Hepatocyte (in vitro differentiated cells): ENCODE measurements at regions not wholly inside any gene's neighbourhood (a gene's known extent, or its start where the extent isn't known, plus 50 kb on each side); places are given as distances from the start of the nearest gene placed in this dataset.

Experiments
- DNase-seq: peaks from one replicate; pipeline ENCODE4 v3.0.0-alpha.2; 2016; ENCODE audit warnings: low spot score
- H2AFZ ChIP-seq: fragments of 200-600 bp; sonication (generic); 2 replicates; pipeline ENCODE4 v1.6.0; 2016; ENCODE audit warnings: antibody characterized with exemption, mild to moderate bottlenecking
- H3K27ac ChIP-seq: fragments of 200-600 bp; sonication (generic); 2 replicates; pipeline ENCODE4 v1.5.1; 2016; ENCODE audit warnings: mild to moderate bottlenecking
- H3K27me3 ChIP-seq: fragments of 200-600 bp; sonication (generic); 2 replicates; pipeline ENCODE4 v1.6.1; 2016
- H3K36me3 ChIP-seq: fragments of 200-600 bp; sonication (generic); replicated peaks from 2 replicates; pipeline ENCODE4 v1.5.1; 2016; ENCODE audit warnings: low read depth; ENCODE audit not compliant: insufficient read depth
- H3K4me1 ChIP-seq: fragments of 200-600 bp; sonication (generic); 2 replicates; pipeline ENCODE4 v1.5.1; 2016; ENCODE audit warnings: mild to moderate bottlenecking, moderate library complexity; ENCODE audit not compliant: insufficient read depth
- H3K4me2 ChIP-seq: fragments of 200-600 bp; sonication (generic); 2 replicates; pipeline ENCODE4 v1.6.0; 2016
- H3K4me3 ChIP-seq: fragments of 200-600 bp; sonication (generic); 2 replicates; pipeline ENCODE4 v1.5.1; 2016; ENCODE audit warnings: mild to moderate bottlenecking
- H3K79me2 ChIP-seq: fragments of 200-600 bp; sonication (generic); 2 replicates; pipeline ENCODE4 v1.6.0; 2017; ENCODE audit warnings: mild to moderate bottlenecking
- H3K9me2 ChIP-seq: fragments of 200-600 bp; sonication (generic); replicated peaks from 2 replicates; pipeline ENCODE4 v1.6.0; 2017; ENCODE audit warnings: mild to moderate bottlenecking; ENCODE audit not compliant: insufficient read depth
- H3K9me3 ChIP-seq: fragments of 200-600 bp; sonication (generic); 2 replicates; pipeline ENCODE4 v1.5.1; 2016; ENCODE audit warnings: low read depth, mild to moderate bottlenecking
- H4K20me1 ChIP-seq: fragments of 200-600 bp; sonication (generic); 2 replicates; pipeline ENCODE4 v1.6.0; 2016; ENCODE audit warnings: mild to moderate bottlenecking; ENCODE audit not compliant: insufficient read depth, poor library complexity, severe bottlenecking
- EZH2 ChIP-seq: fragments of 200-600 bp; sonication (generic); IDR thresholded peaks from 2 replicates; pipeline ENCODE4 v1.6.1; 2016; ENCODE audit warnings: antibody characterized with exemption, mild to moderate bottlenecking, borderline replicate concordance
- EZH2phosphoT487 ChIP-seq: fragments of 200-600 bp; sonication (generic); IDR thresholded peaks from one replicate; pipeline ENCODE4 v1.6.1; 2018; ENCODE audit warnings: antibody characterized with exemption, mild to moderate bottlenecking, low read depth, moderate library complexity; ENCODE audit not compliant: unreplicated experiment, severe bottlenecking
- WGBS: methylation state at CpG from one replicate; pipeline ENCODE4 v1.1.6; 2016; ENCODE audit warnings: low lambda C conversion rate; ENCODE audit errors: missing lambda C conversion rate; 5-methylcytosine and 5-hydroxymethylcytosine counted together
- TF ChIP-seq, protein P1 (sequence below): fragments of 200-600 bp; sonication (generic); IDR thresholded peaks from 2 replicates; pipeline ENCODE4 v1.5.1; 2016; ENCODE audit warnings: antibody characterized with exemption, mild to moderate bottlenecking; ENCODE audit not compliant: poor library complexity

DNA sequence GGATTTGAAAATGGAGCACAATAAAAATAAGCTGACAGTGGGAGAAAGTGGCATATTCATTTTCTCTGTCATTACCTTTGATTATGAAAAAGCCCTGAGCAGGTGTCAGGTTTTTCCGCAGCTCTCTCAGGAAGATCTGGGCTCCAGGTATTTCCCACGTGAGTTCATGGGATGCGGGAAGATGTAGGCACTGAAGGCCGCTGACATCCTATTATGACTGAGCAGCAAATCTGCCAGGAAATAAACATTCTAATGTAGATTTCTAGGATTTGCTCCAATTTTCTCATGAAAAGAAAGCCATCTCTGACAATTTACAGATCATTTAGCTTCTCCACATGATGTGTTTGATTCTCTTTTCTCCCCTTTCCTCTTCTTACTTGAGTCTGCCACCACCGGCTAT lies 160.7 kb downstream of the KIT start:
- Histone ChIP-seq H3K4me2 (no peak overlapping the region), H3K9me2 (no peaks in the 10 kb centered on the region), H4K20me1 (no peaks in the 10 kb centered on the region), H2AFZ (no peak overlapping the region), H3K27ac (no peak overlapping the region), H3K9me3 (no peaks in the 10 kb centered on the region), H3K27me3 (no peaks in the 10 kb centered on the region), H3K4me1 (no peaks in the 10 kb centered on the region), H3K36me3 (no peaks in the 10 kb centered on the region), H3K79me2 (no peaks in the 10 kb centered on the region), H3K4me3 (no peak overlapping the region)
- TF ChIP-seq, protein P1, sequence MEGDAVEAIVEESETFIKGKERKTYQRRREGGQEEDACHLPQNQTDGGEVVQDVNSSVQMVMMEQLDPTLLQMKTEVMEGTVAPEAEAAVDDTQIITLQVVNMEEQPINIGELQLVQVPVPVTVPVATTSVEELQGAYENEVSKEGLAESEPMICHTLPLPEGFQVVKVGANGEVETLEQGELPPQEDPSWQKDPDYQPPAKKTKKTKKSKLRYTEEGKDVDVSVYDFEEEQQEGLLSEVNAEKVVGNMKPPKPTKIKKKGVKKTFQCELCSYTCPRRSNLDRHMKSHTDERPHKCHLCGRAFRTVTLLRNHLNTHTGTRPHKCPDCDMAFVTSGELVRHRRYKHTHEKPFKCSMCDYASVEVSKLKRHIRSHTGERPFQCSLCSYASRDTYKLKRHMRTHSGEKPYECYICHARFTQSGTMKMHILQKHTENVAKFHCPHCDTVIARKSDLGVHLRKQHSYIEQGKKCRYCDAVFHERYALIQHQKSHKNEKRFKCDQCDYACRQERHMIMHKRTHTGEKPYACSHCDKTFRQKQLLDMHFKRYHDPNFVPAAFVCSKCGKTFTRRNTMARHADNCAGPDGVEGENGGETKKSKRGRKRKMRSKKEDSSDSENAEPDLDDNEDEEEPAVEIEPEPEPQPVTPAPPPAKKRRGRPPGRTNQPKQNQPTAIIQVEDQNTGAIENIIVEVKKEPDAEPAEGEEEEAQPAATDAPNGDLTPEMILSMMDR: no peak
- TF ChIP-seq EZH2: no peak
- TF ChIP-seq EZH2phosphoT487: no peak
- WGBS: 73% methylated on average over 5 of the region's 5 CpGs
- DNase-seq: no peak

DNA sequence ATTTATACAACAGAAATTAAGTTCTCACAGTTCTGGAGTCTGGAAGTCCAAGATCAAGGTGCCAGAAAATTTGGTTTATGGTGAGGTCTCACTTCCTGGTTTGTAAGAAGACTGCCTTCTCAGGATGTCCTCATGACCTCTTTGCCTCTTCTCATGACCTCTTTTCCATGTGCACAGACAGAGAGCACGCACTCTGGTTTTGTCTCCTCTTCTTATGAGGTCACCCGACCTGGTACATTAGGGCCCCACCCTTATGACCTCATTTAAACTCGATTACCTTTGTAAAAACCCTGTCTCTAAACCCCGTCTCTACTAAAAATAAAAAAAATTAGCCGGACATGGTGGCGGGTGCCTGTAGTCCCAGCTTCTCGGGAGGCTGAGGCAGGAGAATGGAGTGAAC lies 155.9 kb downstream of the KIT start:
- TF ChIP-seq EZH2phosphoT487 (no peak), EZH2 (no peak)
- TF ChIP-seq, protein P1: no peak
- no peaks in the 10 kb centered on the region for H3K9me2 ChIP-seq
- H3K4me2 ChIP-seq: no peak overlapping the region
- H3K36me3 ChIP-seq: no peaks in the 10 kb centered on the region
- H3K27ac ChIP-seq: no peak overlapping the region
- H3K27me3 ChIP-seq: no peaks in the 10 kb centered on the region
- DNase-seq: no peak
- H2AFZ ChIP-seq: no peak overlapping the region
- no peaks in the 10 kb centered on the region for H4K20me1 ChIP-seq
- no peak overlapping the region for H3K4me3 ChIP-seq
- no peaks in the 10 kb centered on the region for H3K79me2 ChIP-seq
- no peaks in the 10 kb centered on the region for H3K9me3 ChIP-seq
- 89% methylated on average over 7 of the region's 7 CpGs for WGBS
- no peaks in the 10 kb centered on the region for H3K4me1 ChIP-seq

DNA sequence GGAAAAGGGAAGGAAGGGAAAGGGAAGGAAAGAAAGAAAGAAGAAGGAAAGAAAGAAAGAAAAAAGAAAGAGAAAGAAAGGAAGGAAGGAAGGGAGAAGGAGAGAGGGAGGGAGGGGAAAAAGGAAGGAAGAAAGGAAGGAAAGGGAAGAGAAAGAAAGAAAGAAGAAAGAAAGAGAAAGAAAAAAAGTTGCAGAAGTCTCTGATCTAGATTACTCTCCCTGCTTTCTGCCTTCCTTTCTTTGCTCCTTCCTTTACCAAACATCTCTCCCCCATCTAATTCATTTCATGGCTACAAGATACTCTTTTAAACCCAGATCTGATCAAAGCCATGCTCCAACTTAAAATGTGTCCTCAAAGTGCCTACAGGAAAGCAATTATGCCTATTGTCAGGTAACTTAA lies 148.6 kb downstream of the KIT start:
- no peaks in the 10 kb centered on the region for H3K4me1 ChIP-seq
- H4K20me1 ChIP-seq: no peaks in the 10 kb centered on the region
- H3K27me3 ChIP-seq: no peaks in the 10 kb centered on the region
- H3K4me2 ChIP-seq: no peak overlapping the region
- H3K9me2 ChIP-seq: no peaks in the 10 kb centered on the region
- no peak for TF ChIP-seq EZH2phosphoT487
- TF ChIP-seq, protein P1: no peak
- no peaks in the 10 kb centered on the region for H3K79me2 ChIP-seq
- H3K4me3 ChIP-seq: no peak overlapping the region
- H3K9me3 ChIP-seq: no peaks in the 10 kb centered on the region
- H3K27ac ChIP-seq: no peak overlapping the region
- no peaks in the 10 kb centered on the region for H3K36me3 ChIP-seq
- no peak for DNase-seq
- no peak overlapping the region for H2AFZ ChIP-seq

DNA sequence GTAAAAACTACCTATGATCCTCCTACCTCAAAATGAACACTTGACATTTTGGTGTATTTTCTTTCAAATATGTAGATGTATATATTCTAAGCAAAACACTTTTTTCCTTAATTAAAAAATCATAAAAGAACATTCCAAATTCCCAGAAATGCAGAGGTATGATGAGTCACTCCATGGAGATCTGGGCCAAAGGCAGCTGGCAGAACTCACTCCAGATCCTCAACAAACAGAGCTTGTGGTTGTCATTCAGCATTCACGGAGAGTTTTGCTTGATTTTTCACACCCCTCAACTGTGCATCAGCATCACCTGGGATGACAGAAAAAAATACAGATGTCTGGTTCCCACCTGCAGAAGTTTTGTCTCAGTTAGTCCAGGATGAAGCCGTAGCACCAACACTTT lies 144.6 kb downstream of the KIT start:
- H2AFZ ChIP-seq: no peak overlapping the region
- H3K4me3 ChIP-seq: no peak overlapping the region
- no peaks in the 10 kb centered on the region for H3K9me3 ChIP-seq
- H3K4me2 ChIP-seq: no peak overlapping the region
- H3K27ac ChIP-seq: no peak overlapping the region
- DNase-seq: no peak
- H3K9me2 ChIP-seq: no peaks in the 10 kb centered on the region
- H3K27me3 ChIP-seq: no peaks in the 10 kb centered on the region
- H3K36me3 ChIP-seq: no peaks in the 10 kb centered on the region
- WGBS: 83% methylated on average over 2 of the region's 2 CpGs
- H3K79me2 ChIP-seq: no peaks in the 10 kb centered on the region
- TF ChIP-seq, protein P1: no peak
- no peak for TF ChIP-seq EZH2
- no peak for TF ChIP-seq EZH2phosphoT487
- no peaks in the 10 kb centered on the region for H3K4me1 ChIP-seq
- H4K20me1 ChIP-seq: no peaks in the 10 kb centered on the region
